Astrocyte (in vitro differentiated cells and primary cell): ENCODE measurements at regions not wholly inside any gene's neighbourhood (a gene's known extent, or its start where the extent isn't known, plus 50 kb on each side); places are given as distances from the start of the nearest gene placed in this dataset.

ENCODE experiments used
- DNase-seq: peaks from one replicate; pipeline ENCODE4 v3.0.0-alpha.2; 2010; ENCODE audit warnings: low read depth
- FAIRE-seq: peaks from 2 replicates; lab custom pipeline; 2011; peaks lifted over from hg19 to GRCh38; lab: Jason Lieb, UNC
- H2AFZ ChIP-seq: 2 replicates; pipeline ENCODE4 v1.6.0; 2012; ENCODE audit warnings: low read depth, low read length, inconsistent platforms
- H3K27ac ChIP-seq: 2 replicates; pipeline ENCODE4 v1.5.1; 2011; ENCODE audit warnings: low read depth, low read length, inconsistent platforms
- H3K27me3 ChIP-seq: 2 replicates; pipeline ENCODE4 v1.6.0; 2011; ENCODE audit warnings: low read length, inconsistent platforms; ENCODE audit not compliant: insufficient read depth
- H3K36me3 ChIP-seq: 2 replicates; pipeline ENCODE4 v1.5.1; 2011; ENCODE audit warnings: low read length, inconsistent platforms; ENCODE audit not compliant: insufficient read depth
- H3K4me1 ChIP-seq: 2 replicates; pipeline ENCODE4 v1.5.1; 2011; ENCODE audit warnings: low read length, inconsistent platforms; ENCODE audit not compliant: insufficient read depth
- H3K4me2 ChIP-seq: 2 replicates; pipeline ENCODE4 v1.6.0; 2012; ENCODE audit warnings: low read length, inconsistent platforms
- H3K4me3 ChIP-seq: 2 replicates; pipeline ENCODE4 v1.5.1; 2011; ENCODE audit warnings: low read depth, mild to moderate bottlenecking, low read length, inconsistent platforms; ENCODE audit not compliant: insufficient read depth
- H3K79me2 ChIP-seq: 2 replicates; pipeline ENCODE4 v1.6.0; 2012; ENCODE audit warnings: mild to moderate bottlenecking, low read length, inconsistent platforms; ENCODE audit not compliant: insufficient read depth
- H3K9ac ChIP-seq: 2 replicates; pipeline ENCODE4 v1.6.0; 2012; ENCODE audit warnings: mild to moderate bottlenecking, low read length, inconsistent platforms
- H3K9me3 ChIP-seq: 2 replicates; pipeline ENCODE4 v1.5.1; 2012; ENCODE audit warnings: low read depth, mild to moderate bottlenecking, low read length, inconsistent platforms; ENCODE audit not compliant: insufficient read depth
- H4K20me1 ChIP-seq: 2 replicates; pipeline ENCODE4 v1.6.0; 2012; ENCODE audit warnings: low read length, inconsistent platforms; ENCODE audit not compliant: insufficient read depth
- H3K27ac Mint-ChIP-seq: one replicate; pipeline ENCODE4 v1.8.0; 2021; ENCODE audit warnings: mild to moderate bottlenecking, mixed read lengths; ENCODE audit not compliant: unreplicated experiment
- H3K27me3 Mint-ChIP-seq: one replicate; pipeline ENCODE4 v1.8.0; 2021; ENCODE audit warnings: low read depth, mixed read lengths; ENCODE audit not compliant: unreplicated experiment
- H3K36me3 Mint-ChIP-seq: one replicate; pipeline ENCODE4 v1.8.0; 2021; ENCODE audit warnings: low read depth, mixed read lengths; ENCODE audit not compliant: unreplicated experiment
- H3K4me1 Mint-ChIP-seq: one replicate; pipeline ENCODE4 v1.8.0; 2021; ENCODE audit warnings: low read depth, mixed read lengths; ENCODE audit not compliant: unreplicated experiment
- H3K4me3 Mint-ChIP-seq: one replicate; pipeline ENCODE4 v1.8.0; 2021; ENCODE audit warnings: mild to moderate bottlenecking, moderate library complexity, mixed read lengths; ENCODE audit not compliant: unreplicated experiment
- H3K9me3 Mint-ChIP-seq: one replicate; pipeline ENCODE4 v1.8.0; 2021; ENCODE audit warnings: mild to moderate bottlenecking, mixed read lengths; ENCODE audit not compliant: unreplicated experiment
- EZH2 ChIP-seq: IDR thresholded peaks from 2 replicates; pipeline ENCODE4 v1.6.1; 2012; ENCODE audit warnings: mild to moderate bottlenecking, low read length, inconsistent platforms; ENCODE audit not compliant: insufficient read depth
- TF ChIP-seq, protein P1 (sequence below): IDR thresholded peaks from 2 replicates; pipeline ENCODE4 v1.5.1; 2011; ENCODE audit warnings: low read depth, mild to moderate bottlenecking, inconsistent platforms, low read length, moderate library complexity; ENCODE audit not compliant: insufficient read depth

DNA sequence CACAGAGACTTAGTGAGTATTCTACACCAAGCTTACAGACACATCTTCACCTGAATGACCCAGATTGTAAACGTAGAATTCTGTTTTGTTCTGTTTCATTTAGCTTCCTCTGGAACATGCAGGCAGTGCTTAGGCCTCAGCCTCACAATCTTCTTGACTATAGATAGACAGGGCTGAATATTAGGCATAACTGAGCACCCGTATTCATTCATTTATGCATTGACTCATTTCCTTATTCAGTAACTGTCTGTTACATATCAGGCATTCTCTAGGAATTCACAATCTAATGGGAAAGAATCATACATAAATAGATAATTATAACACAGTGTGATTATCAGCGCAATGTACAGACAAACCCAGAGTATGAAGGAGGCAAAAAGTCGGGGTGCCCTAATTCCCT is 124.9 kb upstream of the ETAA1 start:
- Histone ChIP-seq H3K9me3 (no peaks in the 10 kb centered on the region), H3K27ac (peak overlapping the region; percentile 0), H3K9ac (no peak overlapping the region), H4K20me1 (no peaks in the 10 kb centered on the region), H3K4me3 (no peak overlapping the region), H3K27me3 (no peaks in the 10 kb centered on the region), H3K4me2 (no peak overlapping the region), H2AFZ (peak overlapping the region; percentile 0), H3K79me2 (no peaks in the 10 kb centered on the region), H3K36me3 (no peaks in the 10 kb centered on the region), H3K4me1 (no peaks in the 10 kb centered on the region)
- H3K36me3 Mint-ChIP-seq = no peaks in the 10 kb centered on the region
- TF ChIP-seq, protein P1, sequence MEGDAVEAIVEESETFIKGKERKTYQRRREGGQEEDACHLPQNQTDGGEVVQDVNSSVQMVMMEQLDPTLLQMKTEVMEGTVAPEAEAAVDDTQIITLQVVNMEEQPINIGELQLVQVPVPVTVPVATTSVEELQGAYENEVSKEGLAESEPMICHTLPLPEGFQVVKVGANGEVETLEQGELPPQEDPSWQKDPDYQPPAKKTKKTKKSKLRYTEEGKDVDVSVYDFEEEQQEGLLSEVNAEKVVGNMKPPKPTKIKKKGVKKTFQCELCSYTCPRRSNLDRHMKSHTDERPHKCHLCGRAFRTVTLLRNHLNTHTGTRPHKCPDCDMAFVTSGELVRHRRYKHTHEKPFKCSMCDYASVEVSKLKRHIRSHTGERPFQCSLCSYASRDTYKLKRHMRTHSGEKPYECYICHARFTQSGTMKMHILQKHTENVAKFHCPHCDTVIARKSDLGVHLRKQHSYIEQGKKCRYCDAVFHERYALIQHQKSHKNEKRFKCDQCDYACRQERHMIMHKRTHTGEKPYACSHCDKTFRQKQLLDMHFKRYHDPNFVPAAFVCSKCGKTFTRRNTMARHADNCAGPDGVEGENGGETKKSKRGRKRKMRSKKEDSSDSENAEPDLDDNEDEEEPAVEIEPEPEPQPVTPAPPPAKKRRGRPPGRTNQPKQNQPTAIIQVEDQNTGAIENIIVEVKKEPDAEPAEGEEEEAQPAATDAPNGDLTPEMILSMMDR = no peak
- no peak for TF ChIP-seq EZH2
- no peak for FAIRE-seq
- no peaks in the 10 kb centered on the region for H3K9me3 Mint-ChIP-seq
- H3K27ac Mint-ChIP-seq = no peak overlapping the region
- no peak overlapping the region for H3K4me3 Mint-ChIP-seq
- H3K4me1 Mint-ChIP-seq = no peaks in the 10 kb centered on the region
- DNase-seq = peak; percentile 31
- peaks cover 2% of the 10 kb centered on the region for H3K27me3 Mint-ChIP-seq

DNA sequence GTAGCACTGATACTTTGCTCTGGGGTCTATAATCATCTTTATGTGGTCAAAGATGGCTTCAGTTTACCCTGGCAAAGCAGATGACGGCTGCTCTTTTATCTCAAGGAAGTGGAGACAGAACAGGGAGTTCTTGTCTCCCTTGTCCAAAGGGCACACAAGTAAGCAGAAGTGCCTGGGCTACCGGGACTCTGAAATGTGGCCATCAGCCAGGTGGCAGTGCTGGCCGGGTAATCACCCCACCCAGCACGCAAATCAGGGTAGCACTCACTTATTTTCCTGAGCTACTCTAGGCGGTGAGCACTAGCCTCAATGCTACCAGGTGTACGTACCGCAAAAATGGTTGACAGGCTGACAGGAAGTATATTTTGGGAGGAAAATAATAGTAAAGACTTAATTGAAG is 119.7 kb upstream of the ETAA1 start:
- H2AFZ ChIP-seq = no peak overlapping the region
- H3K4me3 Mint-ChIP-seq = no peak overlapping the region
- no peaks in the 10 kb centered on the region for H3K9me3 ChIP-seq
- no peak overlapping the region for H3K4me3 ChIP-seq
- H3K27me3 Mint-ChIP-seq = peaks cover 2% of the 10 kb centered on the region
- no peaks in the 10 kb centered on the region for H3K4me1 ChIP-seq
- H3K27ac Mint-ChIP-seq = no peak overlapping the region
- H3K79me2 ChIP-seq = no peaks in the 10 kb centered on the region
- H3K9ac ChIP-seq = no peak overlapping the region
- no peaks in the 10 kb centered on the region for H3K4me1 Mint-ChIP-seq
- H4K20me1 ChIP-seq = no peaks in the 10 kb centered on the region
- FAIRE-seq (no peak), DNase-seq (no peak)
- H3K36me3 ChIP-seq = no peaks in the 10 kb centered on the region
- TF ChIP-seq, protein P1 = no peak
- no peak for TF ChIP-seq EZH2
- H3K4me2 ChIP-seq = no peak overlapping the region
- H3K36me3 Mint-ChIP-seq = no peaks in the 10 kb centered on the region
- no peaks in the 10 kb centered on the region for H3K27me3 ChIP-seq
- no peaks in the 10 kb centered on the region for H3K9me3 Mint-ChIP-seq
- H3K27ac ChIP-seq = no peak overlapping the region

DNA sequence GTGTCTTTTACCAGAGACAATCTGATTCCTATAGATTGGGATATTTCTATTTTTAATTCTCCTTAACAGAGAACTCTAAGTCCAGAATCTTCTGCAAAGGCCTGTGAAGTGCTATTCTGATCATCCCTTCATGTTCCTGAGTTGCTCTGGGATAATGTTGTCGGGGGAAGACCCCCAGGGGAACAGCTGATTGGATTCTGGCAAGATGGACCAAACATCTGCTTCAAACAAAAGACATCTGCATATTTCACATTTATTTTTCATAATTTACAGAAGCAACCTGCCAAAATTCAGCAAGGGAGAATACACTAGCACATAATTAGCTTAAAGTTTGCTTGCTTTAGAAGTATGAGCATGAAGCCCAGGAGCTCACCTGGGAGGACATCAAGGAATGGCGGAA is 116.0 kb upstream of the ETAA1 start:
- Histone ChIP-seq H3K9ac (no peak overlapping the region), H3K36me3 (no peaks in the 10 kb centered on the region), H3K4me2 (no peak overlapping the region), H2AFZ (no peak overlapping the region), H3K9me3 (no peaks in the 10 kb centered on the region), H3K27me3 (no peaks in the 10 kb centered on the region), H3K4me1 (no peaks in the 10 kb centered on the region), H3K27ac (no peak overlapping the region), H3K79me2 (no peaks in the 10 kb centered on the region), H4K20me1 (no peaks in the 10 kb centered on the region), H3K4me3 (no peak overlapping the region)
- no peaks in the 10 kb centered on the region for H3K36me3 Mint-ChIP-seq
- TF ChIP-seq, protein P1 = no peak
- no peak for TF ChIP-seq EZH2
- H3K27ac Mint-ChIP-seq = no peak overlapping the region
- peaks cover 2% of the 10 kb centered on the region for H3K27me3 Mint-ChIP-seq
- no peaks in the 10 kb centered on the region for H3K4me1 Mint-ChIP-seq
- no peak overlapping the region for H3K4me3 Mint-ChIP-seq
- no peak for DNase-seq
- no peak for FAIRE-seq
- no peaks in the 10 kb centered on the region for H3K9me3 Mint-ChIP-seq
